Thoracic aorta (tissue), 2 donors: ENCODE measurements at regions not wholly inside any gene's neighbourhood (a gene's known extent, or its start where the extent isn't known, plus 50 kb on each side); places are given as distances from the start of the nearest gene placed in this dataset.

Experiments used
- ATAC-seq: fragments of 150-250 bp; one replicate; pipeline ENCODE4 v1.8.0; 2017; ENCODE audit warnings: low read depth; ENCODE audit not compliant: insufficient number of reproducible peaks, low FRiP score
- DNase-seq: peaks from one replicate; pipeline ENCODE4 v3.0.0-alpha.2; 2020; ENCODE audit warnings: low spot score
- H3K27ac ChIP-seq, 2 donors: fragments of 200-600 bp; sonication (generic); 1 replicate in 1 of 2; 2 replicates in 1 of 2; pipeline ENCODE4 v1.5.1; 2016; ENCODE audit warnings: mild to moderate bottlenecking in 2 of 2, moderate library complexity in 2 of 2
- H3K27me3 ChIP-seq: fragments of 200-600 bp; sonication (generic); replicated peaks from 2 replicates; pipeline ENCODE4 v1.6.0; 2016; ENCODE audit warnings: mild to moderate bottlenecking; ENCODE audit not compliant: insufficient read depth
- H3K36me3 ChIP-seq: fragments of 200-600 bp; sonication (generic); one replicate; pipeline ENCODE4 v1.5.1; 2016
- H3K4me1 ChIP-seq, 2 donors: fragments of 200-600 bp; sonication (generic); 1 replicate in 1 of 2; 2 replicates in 1 of 2; pipeline versions ENCODE4 v1.5.1 to v1.6.0; 2016; ENCODE audit warnings: low read depth in 2 of 2, mild to moderate bottlenecking in 1 of 2; ENCODE audit not compliant: control insufficient read depth in 1 of 2
- H3K4me3 ChIP-seq: fragments of 200-600 bp; sonication (generic); 2 replicates; pipeline ENCODE4 v1.5.1; 2016; ENCODE audit warnings: mild to moderate bottlenecking
- H3K9me3 ChIP-seq: fragments of 200-600 bp; sonication (generic); 2 replicates; pipeline ENCODE4 v1.5.1; 2016
- TF ChIP-seq, protein P1 (sequence below): fragments of 200-600 bp; sonication (generic); IDR thresholded peaks from one replicate; pipeline ENCODE4 v1.5.1; 2019; ENCODE audit warnings: antibody characterized with exemption

DNA sequence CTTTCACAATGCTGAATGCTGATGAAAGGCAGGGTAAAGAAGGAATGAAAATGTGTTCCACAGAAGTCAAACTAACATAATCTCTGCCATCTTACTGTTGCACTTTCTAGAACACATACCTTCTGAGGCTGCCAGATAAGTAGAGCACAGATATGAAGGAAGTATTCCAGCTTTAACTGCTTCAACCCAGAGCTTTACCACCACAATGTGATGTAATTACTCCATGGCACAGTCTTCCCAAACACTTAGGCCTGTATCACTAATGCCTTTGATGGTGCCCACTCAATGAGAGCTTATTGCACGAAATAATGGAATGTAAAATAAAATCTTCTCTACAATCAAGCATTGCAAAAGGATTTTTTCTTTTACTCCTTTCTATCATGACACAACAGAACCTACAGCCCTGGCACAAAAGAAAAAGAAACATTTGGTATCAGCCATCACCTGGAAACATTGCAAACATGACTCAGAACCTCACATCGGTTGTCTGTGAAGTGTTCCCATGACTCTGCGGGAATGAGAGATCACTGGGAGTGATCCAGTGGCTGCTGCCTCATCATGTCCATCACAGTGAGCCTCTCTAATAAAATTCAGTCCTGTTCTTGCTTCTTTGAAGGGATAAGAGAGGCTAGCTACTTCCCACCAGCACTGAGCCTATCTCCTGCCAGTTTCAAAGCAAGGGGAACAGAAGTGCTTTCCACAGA lies 385.8 kb downstream of the EFNA5 start:
- Histone ChIP-seq H3K27me3 (no peaks in the 10 kb centered on the region), H3K9me3 (no peaks in the 10 kb centered on the region), H3K36me3 (no peaks in the 10 kb centered on the region), H3K27ac (no peak overlapping the region), H3K4me3 (no peak overlapping the region), H3K4me1 (no peaks in the 10 kb centered on the region)
- TF ChIP-seq, protein P1, sequence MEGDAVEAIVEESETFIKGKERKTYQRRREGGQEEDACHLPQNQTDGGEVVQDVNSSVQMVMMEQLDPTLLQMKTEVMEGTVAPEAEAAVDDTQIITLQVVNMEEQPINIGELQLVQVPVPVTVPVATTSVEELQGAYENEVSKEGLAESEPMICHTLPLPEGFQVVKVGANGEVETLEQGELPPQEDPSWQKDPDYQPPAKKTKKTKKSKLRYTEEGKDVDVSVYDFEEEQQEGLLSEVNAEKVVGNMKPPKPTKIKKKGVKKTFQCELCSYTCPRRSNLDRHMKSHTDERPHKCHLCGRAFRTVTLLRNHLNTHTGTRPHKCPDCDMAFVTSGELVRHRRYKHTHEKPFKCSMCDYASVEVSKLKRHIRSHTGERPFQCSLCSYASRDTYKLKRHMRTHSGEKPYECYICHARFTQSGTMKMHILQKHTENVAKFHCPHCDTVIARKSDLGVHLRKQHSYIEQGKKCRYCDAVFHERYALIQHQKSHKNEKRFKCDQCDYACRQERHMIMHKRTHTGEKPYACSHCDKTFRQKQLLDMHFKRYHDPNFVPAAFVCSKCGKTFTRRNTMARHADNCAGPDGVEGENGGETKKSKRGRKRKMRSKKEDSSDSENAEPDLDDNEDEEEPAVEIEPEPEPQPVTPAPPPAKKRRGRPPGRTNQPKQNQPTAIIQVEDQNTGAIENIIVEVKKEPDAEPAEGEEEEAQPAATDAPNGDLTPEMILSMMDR: no peak
- ATAC-seq: no peak
- DNase-seq: no peak

DNA sequence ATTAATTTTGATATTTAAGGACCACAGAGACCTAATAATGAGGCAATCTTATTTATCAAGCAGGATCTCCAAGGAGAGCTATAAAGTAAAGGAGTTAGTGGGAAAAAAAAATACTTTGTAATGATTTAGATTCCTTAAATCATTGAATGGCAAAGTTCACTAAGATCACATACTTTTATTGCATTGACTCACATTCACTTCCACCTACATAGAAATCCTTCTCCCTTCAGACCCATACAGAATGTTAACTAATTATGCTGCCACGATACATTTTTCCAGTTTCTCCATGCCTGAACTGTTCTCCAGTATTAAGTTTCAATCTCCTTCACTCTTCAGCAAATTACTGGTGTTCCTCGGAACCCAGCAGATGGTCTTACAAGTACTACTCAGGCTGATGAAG lies 388.7 kb downstream of the EFNA5 start:
- DNase-seq (no peak), ATAC-seq (no peak)
- TF ChIP-seq, protein P1: no peak
- Histone ChIP-seq H3K4me1 (no peaks in the 10 kb centered on the region), H3K36me3 (no peaks in the 10 kb centered on the region), H3K9me3 (no peaks in the 10 kb centered on the region), H3K4me3 (no peak overlapping the region), H3K27ac (no peak overlapping the region), H3K27me3 (no peaks in the 10 kb centered on the region)

DNA sequence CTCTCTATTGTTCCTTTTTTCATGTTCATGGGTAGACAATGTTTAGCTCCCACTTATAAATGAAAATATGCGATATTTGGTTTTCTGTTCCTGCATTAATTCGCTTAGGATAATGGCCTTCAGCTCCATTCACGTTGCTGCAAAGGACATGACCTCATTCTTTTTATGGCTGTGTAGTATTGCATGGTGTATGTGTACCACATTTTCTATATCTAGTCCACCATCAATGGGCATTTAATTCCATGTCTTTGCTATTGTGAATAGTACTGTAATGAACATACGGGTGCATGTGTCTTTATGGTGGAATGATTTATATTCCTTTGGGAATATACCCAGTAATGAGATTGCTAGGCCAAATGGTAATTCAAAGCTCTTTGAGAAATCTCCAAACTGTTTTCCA lies 392.0 kb downstream of the EFNA5 start:
- H3K4me3 ChIP-seq: no peak overlapping the region
- no peaks in the 10 kb centered on the region for H3K4me1 ChIP-seq
- no peaks in the 10 kb centered on the region for H3K36me3 ChIP-seq
- ATAC-seq (no peak), DNase-seq (no peak)
- no peak overlapping the region for H3K27ac ChIP-seq
- H3K27me3 ChIP-seq: no peaks in the 10 kb centered on the region
- H3K9me3 ChIP-seq: no peaks in the 10 kb centered on the region
- TF ChIP-seq, protein P1: no peak

DNA sequence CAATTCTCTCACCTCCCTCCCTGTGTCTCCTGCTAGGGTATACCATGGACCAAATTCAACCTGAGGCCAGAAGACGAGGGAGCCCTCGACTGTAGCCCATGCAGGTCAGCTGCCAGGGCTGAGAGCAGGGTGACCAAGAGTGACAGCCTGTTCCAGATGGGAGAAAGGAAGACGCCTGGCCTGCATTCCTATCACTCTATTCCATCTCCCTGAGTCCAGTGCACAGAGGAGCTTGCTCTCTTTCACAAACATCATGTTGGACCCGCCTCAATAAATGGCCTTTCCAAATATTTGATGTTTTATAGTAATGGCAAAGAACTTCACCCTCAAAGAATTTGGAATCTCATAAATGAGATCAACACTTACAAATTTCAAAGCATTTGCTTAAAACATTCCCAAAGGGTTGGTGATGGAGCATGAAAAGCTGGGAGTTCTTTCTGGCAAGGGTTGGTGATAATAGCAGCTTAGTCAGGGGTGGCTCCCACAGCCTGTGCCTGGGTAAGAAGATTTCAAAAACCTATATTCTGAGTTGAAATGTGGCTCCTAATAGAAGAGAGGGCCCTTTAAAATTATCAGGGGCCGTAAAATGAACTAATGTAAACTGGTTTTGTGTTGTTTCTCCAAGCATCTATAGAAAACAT lies 393.1 kb downstream of the EFNA5 start:
- H3K9me3 ChIP-seq: no peaks in the 10 kb centered on the region
- ATAC-seq: no peak
- TF ChIP-seq, protein P1: no peak
- no peak overlapping the region for H3K27ac ChIP-seq
- no peaks in the 10 kb centered on the region for H3K4me1 ChIP-seq
- H3K36me3 ChIP-seq: no peaks in the 10 kb centered on the region
- H3K27me3 ChIP-seq: no peaks in the 10 kb centered on the region
- no peak overlapping the region for H3K4me3 ChIP-seq
- no peak for DNase-seq

DNA sequence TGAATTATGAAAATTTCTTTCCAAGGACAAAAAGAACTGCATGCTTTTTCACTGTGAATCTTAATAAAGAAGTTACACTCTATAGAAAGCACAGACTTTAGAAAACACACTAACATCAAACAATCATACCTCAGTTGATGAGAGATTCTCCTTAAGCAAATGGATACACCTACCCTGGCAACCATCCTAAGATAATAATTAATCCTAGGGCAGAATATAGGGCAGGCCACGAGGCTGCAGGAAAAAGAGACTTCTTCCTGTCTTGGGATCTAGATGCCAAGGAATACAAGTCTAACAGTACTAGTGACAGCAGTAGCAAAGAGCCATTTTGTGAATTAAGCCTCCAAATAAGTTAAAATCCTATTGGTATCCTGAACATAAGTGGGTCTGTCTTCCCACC lies 395.4 kb downstream of the EFNA5 start:
- H3K4me1 ChIP-seq: no peaks in the 10 kb centered on the region
- H3K4me3 ChIP-seq: no peak overlapping the region
- H3K36me3 ChIP-seq: no peaks in the 10 kb centered on the region
- H3K27ac ChIP-seq: no peak overlapping the region
- DNase-seq: no peak
- no peaks in the 10 kb centered on the region for H3K27me3 ChIP-seq
- ATAC-seq: no peak
- H3K9me3 ChIP-seq: no peaks in the 10 kb centered on the region
- TF ChIP-seq, protein P1: no peak
